ENCODE measurements at regions not wholly inside any gene's neighbourhood (a gene's known extent, or its start where the extent isn't known, plus 50 kb on each side); places are given as distances from the start of the nearest gene placed in this dataset.

DNA sequence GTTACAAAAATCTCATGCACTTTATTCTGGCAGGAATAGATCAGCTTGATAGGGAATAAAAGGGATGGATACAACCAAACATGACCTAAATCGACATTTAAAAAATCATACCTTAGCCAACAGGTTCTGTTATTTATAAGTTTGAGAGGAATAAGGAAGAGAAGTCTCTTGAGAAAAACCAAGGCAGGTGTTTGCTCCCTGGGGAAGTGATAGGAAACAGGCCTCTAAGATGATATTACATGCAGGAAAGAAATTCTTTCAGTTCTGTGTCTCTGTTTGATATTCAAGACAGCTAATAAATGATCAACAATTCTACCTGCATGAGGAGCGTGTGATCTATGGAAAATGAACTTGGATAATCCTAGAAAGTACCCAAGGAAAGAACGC, 184.8 kb upstream of the ZEB2 start:
- TF ChIP-seq, protein P1, sequence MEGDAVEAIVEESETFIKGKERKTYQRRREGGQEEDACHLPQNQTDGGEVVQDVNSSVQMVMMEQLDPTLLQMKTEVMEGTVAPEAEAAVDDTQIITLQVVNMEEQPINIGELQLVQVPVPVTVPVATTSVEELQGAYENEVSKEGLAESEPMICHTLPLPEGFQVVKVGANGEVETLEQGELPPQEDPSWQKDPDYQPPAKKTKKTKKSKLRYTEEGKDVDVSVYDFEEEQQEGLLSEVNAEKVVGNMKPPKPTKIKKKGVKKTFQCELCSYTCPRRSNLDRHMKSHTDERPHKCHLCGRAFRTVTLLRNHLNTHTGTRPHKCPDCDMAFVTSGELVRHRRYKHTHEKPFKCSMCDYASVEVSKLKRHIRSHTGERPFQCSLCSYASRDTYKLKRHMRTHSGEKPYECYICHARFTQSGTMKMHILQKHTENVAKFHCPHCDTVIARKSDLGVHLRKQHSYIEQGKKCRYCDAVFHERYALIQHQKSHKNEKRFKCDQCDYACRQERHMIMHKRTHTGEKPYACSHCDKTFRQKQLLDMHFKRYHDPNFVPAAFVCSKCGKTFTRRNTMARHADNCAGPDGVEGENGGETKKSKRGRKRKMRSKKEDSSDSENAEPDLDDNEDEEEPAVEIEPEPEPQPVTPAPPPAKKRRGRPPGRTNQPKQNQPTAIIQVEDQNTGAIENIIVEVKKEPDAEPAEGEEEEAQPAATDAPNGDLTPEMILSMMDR (conservative IDR thresholded peaks at IDR 0.05; ENCODE audit: low read depth, low read length), result no peak
- no peak for TF ChIP-seq EZH2 (IDR thresholded peaks at IDR 0.05; ENCODE audit: borderline replicate concordance, low read depth, low read length, poor library complexity, severe bottlenecking)
